ENCODE measurements at regions not wholly inside any gene's neighbourhood (a gene's known extent, or its start where the extent isn't known, plus 50 kb on each side); places are given as distances from the start of the nearest gene placed in this dataset.

GRCh38 chr18:46408334-46408987 is 248.6 kb downstream of the LOXHD1 start:
- Histone ChIP-seq H3K27ac (ENCODE audit: low read length) (no peak overlapping the region), H3K4me2 (ENCODE audit: low read length) (no peak overlapping the region), H3K9me3 (ENCODE audit: low read length) (no peaks in the 10 kb centered on the region), H3K36me3 (ENCODE audit: insufficient read depth, low read length) (no peaks in the 10 kb centered on the region), H3F3A (ENCODE audit: insufficient read depth, low read length, poor library complexity, severe bottlenecking) (no peaks in the 10 kb centered on the region), H3K9ac (ENCODE audit: low read length) (no peak overlapping the region), H3K27me3 (ENCODE audit: insufficient read depth, low read depth, low read length) (no peaks in the 10 kb centered on the region), H3K79me2 (replicated peaks; ENCODE audit: insufficient read depth, low read length) (peaks cover 5% of the 10 kb centered on the region), H4K20me1 (ENCODE audit: insufficient read depth) (no peaks in the 10 kb centered on the region), H2AFZ (ENCODE audit: low read depth, low read length) (no peak overlapping the region), H3K4me3 (ENCODE audit: low read length) (no peak overlapping the region), H3K9me2 (ENCODE audit: insufficient read depth, low read length) (no peaks in the 10 kb centered on the region)
- TF ChIP-seq REST (IDR thresholded peaks at IDR 0.05; ENCODE audit: borderline replicate concordance), result no peak
- no peak for TF ChIP-seq EP300 (conservative IDR thresholded peaks at IDR 0.05; ENCODE audit: poor library complexity, severe bottlenecking)
- TF ChIP-seq CTCF (IDR thresholded peaks at IDR 0.05; ENCODE audit: poor library complexity, severe bottlenecking), result no peak
- TF ChIP-seq TAF1 (IDR thresholded peaks at IDR 0.05; ENCODE audit: low read depth), result no peak
- no peak for TF ChIP-seq MXI1 (conservative IDR thresholded peaks at IDR 0.05; ENCODE audit: poor library complexity, severe bottlenecking)
- no peak for TF ChIP-seq EZH2 (IDR thresholded peaks at IDR 0.05; ENCODE audit: borderline replicate concordance, insufficient read depth, low read length, poor library complexity, severe bottlenecking)
- TF ChIP-seq RAD21 (conservative IDR thresholded peaks at IDR 0.05), result no peak
- no peak for TF ChIP-seq POLR2AphosphoS5 (IDR thresholded peaks at IDR 0.05)
- no peak for TF ChIP-seq SMC3 (conservative IDR thresholded peaks at IDR 0.05; ENCODE audit: poor library complexity)

GRCh38 chr18:46411191-46411828 is 245.7 kb downstream of the LOXHD1 start:
- no peaks in the 10 kb centered on the region for H3K9me3 ChIP-seq (ENCODE audit: low read length)
- no peaks in the 10 kb centered on the region for H4K20me1 ChIP-seq (ENCODE audit: insufficient read depth)
- TF ChIP-seq EZH2 (IDR thresholded peaks at IDR 0.05; ENCODE audit: borderline replicate concordance, insufficient read depth, low read length, poor library complexity, severe bottlenecking), result no peak
- no peak for TF ChIP-seq REST (IDR thresholded peaks at IDR 0.05; ENCODE audit: borderline replicate concordance)
- no peak for TF ChIP-seq RAD21 (conservative IDR thresholded peaks at IDR 0.05)
- no peak for TF ChIP-seq TAF1 (IDR thresholded peaks at IDR 0.05; ENCODE audit: low read depth)
- TF ChIP-seq EP300 (conservative IDR thresholded peaks at IDR 0.05; ENCODE audit: poor library complexity, severe bottlenecking), result no peak
- no peak for TF ChIP-seq MXI1 (conservative IDR thresholded peaks at IDR 0.05; ENCODE audit: poor library complexity, severe bottlenecking)
- TF ChIP-seq CTCF (IDR thresholded peaks at IDR 0.05; ENCODE audit: poor library complexity, severe bottlenecking), result no peak
- no peak for TF ChIP-seq SMC3 (conservative IDR thresholded peaks at IDR 0.05; ENCODE audit: poor library complexity)
- TF ChIP-seq POLR2AphosphoS5 (IDR thresholded peaks at IDR 0.05), result no peak
- H2AFZ ChIP-seq (ENCODE audit: low read depth, low read length), result no peak overlapping the region
- peaks cover 5% of the 10 kb centered on the region for H3K79me2 ChIP-seq (replicated peaks; ENCODE audit: insufficient read depth, low read length)
- H3K4me3 ChIP-seq (ENCODE audit: low read length), result peak overlapping the region; percentile 33
- no peaks in the 10 kb centered on the region for H3K9me2 ChIP-seq (ENCODE audit: insufficient read depth, low read length)
- no peaks in the 10 kb centered on the region for H3F3A ChIP-seq (ENCODE audit: insufficient read depth, low read length, poor library complexity, severe bottlenecking)
- H3K9ac ChIP-seq (ENCODE audit: low read length), result no peak overlapping the region
- no peaks in the 10 kb centered on the region for H3K27me3 ChIP-seq (ENCODE audit: insufficient read depth, low read depth, low read length)
- H3K36me3 ChIP-seq (ENCODE audit: insufficient read depth, low read length), result no peaks in the 10 kb centered on the region
- H3K4me2 ChIP-seq (ENCODE audit: low read length), result no peak overlapping the region
- peak overlapping the region; percentile 42 for H3K27ac ChIP-seq (ENCODE audit: low read length)

Data from neural cell (in vitro differentiated cells).